ENCODE measurements at regions not wholly inside any gene's neighbourhood (a gene's known extent, or its start where the extent isn't known, plus 50 kb on each side); places are given as distances from the start of the nearest gene placed in this dataset.

DNA sequence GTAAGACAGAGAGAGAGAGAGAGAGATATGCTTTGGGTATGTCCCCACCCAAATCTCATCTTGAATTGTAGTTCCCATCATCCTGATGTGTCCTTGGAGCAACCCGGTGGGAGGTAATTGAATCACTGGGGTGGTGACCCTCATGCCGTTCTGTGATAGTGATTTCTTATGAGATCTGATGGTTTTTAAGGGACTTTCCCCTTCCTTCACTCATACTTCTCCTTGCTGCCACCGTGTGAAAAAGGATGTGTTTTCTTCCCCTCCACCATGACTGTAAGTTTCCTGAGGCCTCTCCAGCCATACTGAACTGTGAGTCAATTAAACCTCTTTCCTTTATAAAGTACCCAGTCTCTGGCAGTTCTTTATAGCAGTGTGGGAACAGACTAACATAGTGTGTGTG is 60.3 kb downstream of the EOMES start:
- Histone ChIP-seq H3K9me3 (no peaks in the 10 kb centered on the region), H3K4me1 (ENCODE audit: insufficient read depth) (peaks cover 2% of the 10 kb centered on the region), H3K27ac (no peak overlapping the region), H3K4me3 (no peak overlapping the region), H3K36me3 (no peaks in the 10 kb centered on the region), H3K27me3 (no peaks in the 10 kb centered on the region)
- WGBS, 3 donors, result 55 to 69% (median 60%) methylated on average over 3 of the region's 3 CpGs
- no peak for DNase-seq
- intact Hi-C loops (cut with DNase I), result loop anchor here in 1 of 4 donors (10.0 kb wide), 1 partner anchor 87 kb away; no protein-coding TSS in a partner anchor
- TF ChIP-seq, protein P1, sequence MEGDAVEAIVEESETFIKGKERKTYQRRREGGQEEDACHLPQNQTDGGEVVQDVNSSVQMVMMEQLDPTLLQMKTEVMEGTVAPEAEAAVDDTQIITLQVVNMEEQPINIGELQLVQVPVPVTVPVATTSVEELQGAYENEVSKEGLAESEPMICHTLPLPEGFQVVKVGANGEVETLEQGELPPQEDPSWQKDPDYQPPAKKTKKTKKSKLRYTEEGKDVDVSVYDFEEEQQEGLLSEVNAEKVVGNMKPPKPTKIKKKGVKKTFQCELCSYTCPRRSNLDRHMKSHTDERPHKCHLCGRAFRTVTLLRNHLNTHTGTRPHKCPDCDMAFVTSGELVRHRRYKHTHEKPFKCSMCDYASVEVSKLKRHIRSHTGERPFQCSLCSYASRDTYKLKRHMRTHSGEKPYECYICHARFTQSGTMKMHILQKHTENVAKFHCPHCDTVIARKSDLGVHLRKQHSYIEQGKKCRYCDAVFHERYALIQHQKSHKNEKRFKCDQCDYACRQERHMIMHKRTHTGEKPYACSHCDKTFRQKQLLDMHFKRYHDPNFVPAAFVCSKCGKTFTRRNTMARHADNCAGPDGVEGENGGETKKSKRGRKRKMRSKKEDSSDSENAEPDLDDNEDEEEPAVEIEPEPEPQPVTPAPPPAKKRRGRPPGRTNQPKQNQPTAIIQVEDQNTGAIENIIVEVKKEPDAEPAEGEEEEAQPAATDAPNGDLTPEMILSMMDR (IDR thresholded peaks at IDR 0.05), result no peak
- TF ChIP-seq EP300 (IDR thresholded peaks at IDR 0.05) (no peak), POLR2A (IDR thresholded peaks at IDR 0.05) (no peak)

- no peaks in the 10 kb centered on the region for H3K9me3 ChIP-seq
- H3K4me3 ChIP-seq, result no peak overlapping the region
- H3K4me1 ChIP-seq (ENCODE audit: insufficient read depth), result no peaks in the 10 kb centered on the region
- no peaks in the 10 kb centered on the region for H3K36me3 ChIP-seq
- intact Hi-C loops (cut with DNase I), result loop anchor here in 1 of 4 donors (10.0 kb wide), 1 partner anchor 85 kb away; no protein-coding TSS in a partner anchor
- TF ChIP-seq, protein P1 (IDR thresholded peaks at IDR 0.05), result peak in 1 of 3 donors; percentile 28
- no peak for TF ChIP-seq POLR2A (IDR thresholded peaks at IDR 0.05)
- 58 to 60% (median 59%) methylated on average over 3 of the region's 3 CpGs for WGBS, 3 donors
- H3K27me3 ChIP-seq, result no peaks in the 10 kb centered on the region
- peak in 2 of 5 donors; percentile 42 to 52 for DNase-seq
- H3K27ac ChIP-seq, result no peak overlapping the region
These were observed 62.7 kb downstream of the EOMES start for GRCh38 chr3:27659279-27660021.

- no peaks in the 10 kb centered on the region for H3K4me1 ChIP-seq (ENCODE audit: insufficient read depth)
- TF ChIP-seq POLR2A (IDR thresholded peaks at IDR 0.05) (no peak), EP300 (IDR thresholded peaks at IDR 0.05) (no peak)
- TF ChIP-seq, protein P1 (IDR thresholded peaks at IDR 0.05), result no peak
- DNase-seq, result no peak
- WGBS, 3 donors, result 83 to 88% (median 87%) methylated on average over 1 of the region's 1 CpG
- no peak overlapping the region for H3K27ac ChIP-seq
- no peak overlapping the region for H3K4me3 ChIP-seq
- intact Hi-C loops (cut with DNase I), result no loop called here
- H3K27me3 ChIP-seq, result no peaks in the 10 kb centered on the region
- no peaks in the 10 kb centered on the region for H3K9me3 ChIP-seq
- no peaks in the 10 kb centered on the region for H3K36me3 ChIP-seq
These were observed 63.4 kb downstream of the EOMES start for GRCh38 chr3:27658741-27659140.

DNA sequence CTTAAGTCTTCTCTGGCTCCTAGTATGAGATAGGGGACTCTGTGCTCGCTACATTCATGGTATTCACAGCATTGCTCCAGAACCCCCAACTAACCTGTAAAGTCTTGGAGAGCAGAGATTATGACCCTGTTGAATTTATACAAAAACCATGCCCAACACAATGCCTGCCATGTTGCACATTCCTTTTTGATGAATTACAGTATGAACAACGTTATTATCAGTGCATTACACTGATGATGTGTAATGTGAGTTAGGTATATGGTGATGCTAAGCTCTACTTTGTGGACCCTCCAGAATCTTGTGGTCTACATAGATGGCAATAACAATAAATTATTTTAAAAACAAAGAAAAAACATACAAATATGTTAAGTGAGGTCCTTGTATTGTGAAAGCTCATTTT is 64.3 kb downstream of the EOMES start:
- Histone ChIP-seq H3K4me1 (ENCODE audit: insufficient read depth) (no peaks in the 10 kb centered on the region), H3K36me3 (no peaks in the 10 kb centered on the region), H3K27me3 (no peaks in the 10 kb centered on the region), H3K9me3 (no peaks in the 10 kb centered on the region), H3K27ac (no peak overlapping the region), H3K4me3 (no peak overlapping the region)
- 67 to 75% (median 72%) methylated on average over 2 of the region's 2 CpGs for WGBS, 3 donors
- intact Hi-C loops (cut with DNase I), result no loop called here
- TF ChIP-seq EP300 (IDR thresholded peaks at IDR 0.05) (no peak), POLR2A (IDR thresholded peaks at IDR 0.05) (no peak)
- TF ChIP-seq, protein P1 (IDR thresholded peaks at IDR 0.05), result no peak
- no peak for DNase-seq

Measured in ovary (tissue), 7 donors.